OCI-LY3 (cell line): ENCODE measurements at regions not wholly inside any gene's neighbourhood (a gene's known extent, or its start where the extent isn't known, plus 50 kb on each side); places are given as distances from the start of the nearest gene placed in this dataset.

Experiments used
- H2AFZ ChIP-seq: fragments of 200-600, 300-600 bp; shearing (Covaris generic); 2 replicates; pipeline ENCODE4 v1.6.0; 2014; ENCODE audit warnings: antibody characterized with exemption, low read depth, low read length
- H3K27ac ChIP-seq: fragments of 200-600, 300-600 bp; sonication (generic); 2 replicates; pipeline ENCODE4 v1.5.1; 2014; ENCODE audit warnings: mild to moderate bottlenecking, low read length, moderate library complexity, mixed read lengths
- H3K27me3 ChIP-seq: fragments of 200-600, 300-600 bp; sonication (generic); 2 replicates; pipeline ENCODE4 v1.6.1; 2014; ENCODE audit warnings: low read depth, low read length, mixed read lengths
- H3K36me3 ChIP-seq: fragments of 200-600, 300-600 bp; sonication (generic); replicated peaks from 2 replicates; pipeline ENCODE3; 2014; ENCODE audit warnings: low read depth, low read length, mixed read lengths
- H3K4me1 ChIP-seq: fragments of 300-600, 200-600 bp; sonication (generic); 2 replicates; pipeline ENCODE4 v1.6.1; 2014; ENCODE audit warnings: low read length, mixed read lengths
- H3K4me2 ChIP-seq: fragments of 200-600, 300-600 bp; sonication (generic); 2 replicates; pipeline ENCODE4 v1.6.1; 2014; ENCODE audit warnings: low read length, mixed read lengths
- H3K4me3 ChIP-seq: fragments of 300-600, 200-600 bp; sonication (generic); 2 replicates; pipeline ENCODE4 v1.5.1; 2014; ENCODE audit warnings: antibody characterized with exemption, mild to moderate bottlenecking, low read length, moderate library complexity
- H3K79me2 ChIP-seq: fragments of 300-600, 200-600 bp; shearing (Covaris generic); 2 replicates; pipeline ENCODE4 v1.6.1; 2014; ENCODE audit warnings: mild to moderate bottlenecking, low read length, mixed read lengths
- H3K9ac ChIP-seq: fragments of 300-600, 200-600 bp; shearing (Covaris generic); 2 replicates; pipeline ENCODE4 v1.6.0; 2014; ENCODE audit warnings: mild to moderate bottlenecking, low read length, moderate library complexity
- H3K9me3 ChIP-seq: fragments of 200-600, 300-600 bp; shearing (Covaris generic); 2 replicates; pipeline ENCODE4 v1.6.1; 2014; ENCODE audit warnings: low read length, mixed read lengths; ENCODE audit not compliant: insufficient read depth
- H4K20me1 ChIP-seq: fragments of 200-600, 300-600 bp; sonication (generic); 2 replicates; pipeline ENCODE4 v1.6.1; 2016; ENCODE audit warnings: low read length, mixed read lengths; ENCODE audit not compliant: insufficient read depth
- EZH2phosphoT487 ChIP-seq: fragments of 200-600 bp; shearing (Covaris generic); IDR thresholded peaks from 2 replicates; pipeline ENCODE4 v1.6.1; 2018; ENCODE audit warnings: antibody characterized with exemption, mixed run types, low read depth
- TF ChIP-seq, protein P1 (sequence below): fragments of 200-600, 300-600 bp; sonication (generic); IDR thresholded peaks from 2 replicates; pipeline ENCODE4 v1.5.1; 2014; ENCODE audit warnings: antibody characterized with exemption, low read length, low read depth

DNA sequence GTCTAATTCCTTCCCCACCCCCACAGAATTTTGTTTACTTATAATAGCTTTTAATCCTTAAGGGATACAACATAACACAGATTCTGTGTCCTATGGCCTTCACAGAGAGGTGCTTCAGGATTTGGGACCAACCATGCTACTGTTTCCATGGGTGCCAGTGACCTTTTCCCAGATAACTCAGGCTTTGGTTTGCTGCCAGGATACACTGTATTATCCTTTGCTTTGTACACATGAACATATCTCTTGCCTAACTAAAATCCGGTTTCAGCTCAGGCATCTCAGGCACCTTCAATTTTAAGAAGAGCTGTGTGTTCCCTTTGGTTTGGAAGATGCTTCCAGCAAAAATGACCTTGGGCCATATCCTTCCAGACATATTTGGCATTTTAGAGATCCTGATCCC lies 428.4 kb upstream of the CDH5 start:
- H3K27ac ChIP-seq, result no peak overlapping the region
- TF ChIP-seq EZH2phosphoT487, result no peak
- TF ChIP-seq, protein P1, sequence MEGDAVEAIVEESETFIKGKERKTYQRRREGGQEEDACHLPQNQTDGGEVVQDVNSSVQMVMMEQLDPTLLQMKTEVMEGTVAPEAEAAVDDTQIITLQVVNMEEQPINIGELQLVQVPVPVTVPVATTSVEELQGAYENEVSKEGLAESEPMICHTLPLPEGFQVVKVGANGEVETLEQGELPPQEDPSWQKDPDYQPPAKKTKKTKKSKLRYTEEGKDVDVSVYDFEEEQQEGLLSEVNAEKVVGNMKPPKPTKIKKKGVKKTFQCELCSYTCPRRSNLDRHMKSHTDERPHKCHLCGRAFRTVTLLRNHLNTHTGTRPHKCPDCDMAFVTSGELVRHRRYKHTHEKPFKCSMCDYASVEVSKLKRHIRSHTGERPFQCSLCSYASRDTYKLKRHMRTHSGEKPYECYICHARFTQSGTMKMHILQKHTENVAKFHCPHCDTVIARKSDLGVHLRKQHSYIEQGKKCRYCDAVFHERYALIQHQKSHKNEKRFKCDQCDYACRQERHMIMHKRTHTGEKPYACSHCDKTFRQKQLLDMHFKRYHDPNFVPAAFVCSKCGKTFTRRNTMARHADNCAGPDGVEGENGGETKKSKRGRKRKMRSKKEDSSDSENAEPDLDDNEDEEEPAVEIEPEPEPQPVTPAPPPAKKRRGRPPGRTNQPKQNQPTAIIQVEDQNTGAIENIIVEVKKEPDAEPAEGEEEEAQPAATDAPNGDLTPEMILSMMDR, result no peak
- no peaks in the 10 kb centered on the region for H3K9me3 ChIP-seq
- H3K4me1 ChIP-seq, result no peaks in the 10 kb centered on the region
- no peak overlapping the region for H3K4me3 ChIP-seq
- no peaks in the 10 kb centered on the region for H4K20me1 ChIP-seq
- H3K36me3 ChIP-seq, result no peaks in the 10 kb centered on the region
- H3K9ac ChIP-seq, result no peak overlapping the region
- no peaks in the 10 kb centered on the region for H3K79me2 ChIP-seq
- no peak overlapping the region for H3K4me2 ChIP-seq
- H2AFZ ChIP-seq, result no peak overlapping the region
- no peaks in the 10 kb centered on the region for H3K27me3 ChIP-seq

DNA sequence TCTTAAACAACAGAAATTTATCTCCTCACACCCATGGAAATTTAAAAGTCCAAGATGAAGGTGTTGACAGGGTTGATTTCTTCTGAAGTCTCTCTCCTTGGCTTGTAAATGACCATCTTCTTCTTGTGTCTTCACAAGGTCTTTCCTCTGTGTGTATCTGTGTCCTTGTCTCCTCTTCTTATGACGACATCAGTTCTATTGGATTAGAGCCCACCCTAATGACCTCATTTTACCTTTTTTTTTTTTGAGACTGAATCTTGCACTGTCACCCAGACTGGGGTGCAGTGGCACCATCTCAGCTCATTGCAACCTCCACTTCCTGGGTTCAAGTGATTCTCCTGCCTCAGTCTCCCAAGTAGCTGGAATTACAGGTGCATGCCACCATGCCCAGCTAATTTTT lies 429.0 kb upstream of the CDH5 start:
- Histone ChIP-seq H4K20me1 (no peaks in the 10 kb centered on the region), H3K4me2 (no peak overlapping the region), H3K9ac (no peak overlapping the region), H2AFZ (no peak overlapping the region), H3K9me3 (no peaks in the 10 kb centered on the region), H3K4me1 (no peaks in the 10 kb centered on the region), H3K27ac (no peak overlapping the region), H3K36me3 (no peaks in the 10 kb centered on the region), H3K79me2 (no peaks in the 10 kb centered on the region), H3K27me3 (no peaks in the 10 kb centered on the region), H3K4me3 (no peak overlapping the region)
- TF ChIP-seq, protein P1, result no peak
- TF ChIP-seq EZH2phosphoT487, result no peak

DNA sequence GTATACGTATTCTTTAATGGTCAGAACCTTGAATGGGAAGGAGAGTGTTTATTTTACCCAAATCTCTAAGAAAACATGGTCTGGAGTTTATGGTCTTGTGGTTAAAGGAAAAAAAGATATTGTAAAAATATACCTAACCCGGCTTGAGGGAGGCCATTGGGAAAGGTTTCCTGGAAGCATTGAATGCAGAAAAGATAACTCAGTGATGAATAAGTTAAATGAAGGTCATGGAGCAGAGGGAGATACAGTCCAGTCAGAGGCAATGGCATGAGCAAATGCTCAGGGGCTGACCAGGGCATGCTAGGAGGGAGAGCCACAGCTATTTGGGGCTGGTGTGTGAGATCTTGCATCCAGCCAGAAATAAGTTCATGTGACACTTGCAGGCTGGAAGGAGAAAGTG lies 430.4 kb upstream of the CDH5 start:
- TF ChIP-seq, protein P1, result no peak
- TF ChIP-seq EZH2phosphoT487, result no peak

DNA sequence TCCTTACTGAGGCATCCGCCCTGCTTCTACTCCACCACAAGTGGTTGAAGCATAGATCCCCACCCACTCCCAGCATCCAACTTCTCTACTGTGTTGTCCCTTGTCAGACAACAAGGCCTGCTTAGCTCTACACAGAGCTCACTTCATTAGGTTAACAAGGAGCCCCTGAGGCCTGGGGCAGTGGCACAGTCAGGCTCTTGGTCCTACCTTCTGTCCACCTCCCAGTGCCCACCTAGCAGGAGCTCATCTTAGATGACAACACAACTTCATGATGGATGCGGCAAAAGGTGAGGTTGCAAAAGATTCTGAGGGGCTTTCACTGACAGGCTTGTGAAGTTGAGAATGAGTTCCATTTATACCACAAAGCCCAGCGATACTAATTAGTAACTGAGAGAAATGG lies 432.0 kb upstream of the CDH5 start:
- Histone ChIP-seq H3K9ac (no peak overlapping the region), H4K20me1 (no peaks in the 10 kb centered on the region), H3K36me3 (no peaks in the 10 kb centered on the region), H2AFZ (no peak overlapping the region), H3K27ac (no peak overlapping the region), H3K27me3 (no peaks in the 10 kb centered on the region), H3K4me3 (no peak overlapping the region), H3K4me2 (no peak overlapping the region), H3K4me1 (no peaks in the 10 kb centered on the region), H3K79me2 (no peaks in the 10 kb centered on the region), H3K9me3 (no peaks in the 10 kb centered on the region)
- TF ChIP-seq, protein P1, result no peak
- no peak for TF ChIP-seq EZH2phosphoT487

More for the DNA sequence above, 430.4 kb upstream of the CDH5 start:
- Histone ChIP-seq H3K4me2 (no peak overlapping the region), H3K4me3 (no peak overlapping the region), H3K27me3 (no peaks in the 10 kb centered on the region), H3K9ac (no peak overlapping the region), H3K9me3 (no peaks in the 10 kb centered on the region), H3K36me3 (no peaks in the 10 kb centered on the region), H3K4me1 (no peaks in the 10 kb centered on the region), H4K20me1 (no peaks in the 10 kb centered on the region), H3K79me2 (no peaks in the 10 kb centered on the region), H2AFZ (no peak overlapping the region), H3K27ac (no peak overlapping the region)
